GM13976 (cell line): ENCODE measurements at regions not wholly inside any gene's neighbourhood (a gene's known extent, or its start where the extent isn't known, plus 50 kb on each side); places are given as distances from the start of the nearest gene placed in this dataset.

Source experiments
- DNase-seq: peaks from one replicate; pipeline ENCODE4 v3.0.0; 2012; ENCODE audit warnings: low spot score
- in situ Hi-C: fragments of 300-500 bp; cut with MboI; formaldehyde crosslinking; loops from one replicate; pipeline ENCODE4 v1.12.0; 2022; ENCODE audit warnings: low sequenced_read_pairs, mixed read lengths, inconsistent platforms; ENCODE audit not compliant: unreplicated experiment
- TF ChIP-seq, protein P1 (sequence below): IDR thresholded peaks from 2 replicates; pipeline ENCODE4 v1.5.1; 2012; ENCODE audit warnings: borderline replicate concordance, mild to moderate bottlenecking; ENCODE audit not compliant: insufficient read depth; ENCODE audit errors: extremely low read depth, missing control alignments, control extremely low read depth

DNA sequence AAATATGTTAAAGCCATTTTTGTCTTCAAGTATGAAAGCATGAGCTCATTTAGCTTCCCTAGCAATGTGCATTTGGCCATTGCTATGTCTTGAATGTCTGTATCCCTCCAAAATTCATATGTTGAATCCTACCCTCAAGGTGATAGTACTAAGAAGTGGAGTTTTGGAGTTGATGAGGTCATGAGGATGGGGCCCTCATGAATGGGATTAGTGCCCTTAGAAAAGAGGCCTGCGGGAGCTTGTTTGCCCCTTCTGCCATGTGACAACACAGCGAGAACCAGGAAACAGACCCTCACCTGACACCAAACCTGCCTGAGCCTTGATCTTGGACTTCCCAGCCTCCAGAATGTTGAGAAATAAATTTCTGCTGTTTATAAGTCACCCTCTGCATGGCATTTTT lies 61.3 kb upstream of the UCN3 start:
- TF ChIP-seq, protein P1, sequence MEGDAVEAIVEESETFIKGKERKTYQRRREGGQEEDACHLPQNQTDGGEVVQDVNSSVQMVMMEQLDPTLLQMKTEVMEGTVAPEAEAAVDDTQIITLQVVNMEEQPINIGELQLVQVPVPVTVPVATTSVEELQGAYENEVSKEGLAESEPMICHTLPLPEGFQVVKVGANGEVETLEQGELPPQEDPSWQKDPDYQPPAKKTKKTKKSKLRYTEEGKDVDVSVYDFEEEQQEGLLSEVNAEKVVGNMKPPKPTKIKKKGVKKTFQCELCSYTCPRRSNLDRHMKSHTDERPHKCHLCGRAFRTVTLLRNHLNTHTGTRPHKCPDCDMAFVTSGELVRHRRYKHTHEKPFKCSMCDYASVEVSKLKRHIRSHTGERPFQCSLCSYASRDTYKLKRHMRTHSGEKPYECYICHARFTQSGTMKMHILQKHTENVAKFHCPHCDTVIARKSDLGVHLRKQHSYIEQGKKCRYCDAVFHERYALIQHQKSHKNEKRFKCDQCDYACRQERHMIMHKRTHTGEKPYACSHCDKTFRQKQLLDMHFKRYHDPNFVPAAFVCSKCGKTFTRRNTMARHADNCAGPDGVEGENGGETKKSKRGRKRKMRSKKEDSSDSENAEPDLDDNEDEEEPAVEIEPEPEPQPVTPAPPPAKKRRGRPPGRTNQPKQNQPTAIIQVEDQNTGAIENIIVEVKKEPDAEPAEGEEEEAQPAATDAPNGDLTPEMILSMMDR, result no peak
- DNase-seq, result no peak
- in situ Hi-C loops, result no loop called here

DNA sequence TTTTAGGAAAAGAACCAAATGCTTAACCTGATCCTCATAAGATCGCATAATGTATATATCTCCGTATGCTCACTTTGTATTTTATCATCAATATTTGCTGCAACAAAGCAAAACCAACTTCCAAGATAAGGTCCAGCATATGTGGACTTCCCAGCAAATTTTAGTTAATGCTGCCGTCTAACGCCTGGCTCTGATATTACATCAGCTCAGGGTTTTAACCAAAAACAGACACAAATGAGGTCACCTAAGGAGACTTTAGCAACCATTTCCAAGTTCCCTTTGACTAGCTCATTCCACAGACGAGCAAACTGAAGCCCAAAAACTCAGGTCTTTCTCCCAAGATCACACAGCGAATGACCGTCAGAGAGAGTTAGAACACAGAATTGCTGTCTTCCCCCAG lies 59.4 kb upstream of the UCN3 start:
- in situ Hi-C loops, result no loop called here
- TF ChIP-seq, protein P1, result no peak
- DNase-seq, result no peak

DNA sequence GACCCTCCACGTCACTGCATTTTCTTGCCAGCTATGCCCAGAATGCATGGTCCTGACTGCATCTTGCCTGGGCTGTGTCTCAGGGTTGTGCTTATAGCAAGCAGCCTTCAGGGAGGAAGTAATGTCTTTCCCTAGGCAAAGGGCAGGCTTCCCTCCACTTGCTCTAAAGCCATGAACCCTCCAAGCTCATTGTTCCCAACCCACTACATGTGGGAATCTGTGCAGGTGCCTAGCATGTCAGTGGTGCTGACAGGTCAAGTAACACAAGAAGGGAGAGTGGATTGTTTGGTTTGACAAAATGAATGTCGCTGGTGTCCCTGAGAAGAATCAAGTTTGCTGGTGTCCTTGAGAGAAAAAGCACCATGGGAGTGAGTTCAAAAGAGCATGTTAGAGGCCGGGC lies 53.9 kb upstream of the UCN3 start:
- in situ Hi-C loops, result no loop called here
- no peak for DNase-seq
- TF ChIP-seq, protein P1, result no peak

DNA sequence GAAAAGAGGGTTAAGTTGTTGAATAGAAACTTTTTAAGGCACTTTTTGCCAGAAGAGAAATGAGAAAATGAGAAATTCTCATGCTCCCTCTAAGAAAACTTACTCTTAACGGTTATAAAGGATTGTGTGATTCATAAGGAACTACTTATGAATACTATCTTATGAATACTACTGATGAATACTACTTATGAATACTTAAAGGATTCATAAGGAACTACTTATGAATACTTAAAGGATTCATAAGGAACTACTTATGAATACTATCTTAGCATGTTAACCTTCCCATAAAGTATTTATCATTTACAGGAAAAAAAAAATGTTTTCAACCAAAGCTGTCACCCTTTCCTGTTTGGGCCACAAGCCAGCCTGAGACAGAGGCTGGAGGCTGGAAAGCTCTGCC lies 53.1 kb upstream of the UCN3 start:
- DNase-seq, result no peak
- TF ChIP-seq, protein P1, result no peak
- in situ Hi-C loops, result no loop called here

- in situ Hi-C loops, result no loop called here
Measured at GRCh38 chr10:5314840-5315239, 49.9 kb upstream of the UCN3 start.

More at GRCh38 chr10:5314840-5315239, 49.9 kb upstream of the UCN3 start:
- TF ChIP-seq, protein P1, result no peak
- DNase-seq, result no peak
